ENCODE measurements at regions not wholly inside any gene's neighbourhood (a gene's known extent, or its start where the extent isn't known, plus 50 kb on each side); places are given as distances from the start of the nearest gene placed in this dataset.

DNA sequence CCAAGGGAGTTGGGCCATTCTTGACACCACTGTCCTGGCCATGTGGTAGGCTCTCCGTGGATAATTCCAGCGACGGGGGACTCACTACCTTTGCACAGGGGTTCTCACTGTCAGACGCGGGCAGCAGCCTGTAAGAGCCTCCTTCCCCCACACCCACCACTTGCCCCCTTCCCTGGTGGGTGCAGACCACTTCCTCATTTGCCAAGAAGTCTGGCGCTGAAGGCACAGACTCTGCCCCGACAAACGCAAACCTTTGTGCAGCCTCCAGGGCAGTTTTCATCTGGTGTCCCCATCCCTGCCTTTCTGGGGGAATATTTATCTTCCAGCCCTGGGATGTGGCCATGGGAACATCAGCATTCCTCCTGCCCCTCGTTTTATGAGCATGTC is 422.5 kb downstream of the SHANK2 start:
- TF ChIP-seq, protein P1, sequence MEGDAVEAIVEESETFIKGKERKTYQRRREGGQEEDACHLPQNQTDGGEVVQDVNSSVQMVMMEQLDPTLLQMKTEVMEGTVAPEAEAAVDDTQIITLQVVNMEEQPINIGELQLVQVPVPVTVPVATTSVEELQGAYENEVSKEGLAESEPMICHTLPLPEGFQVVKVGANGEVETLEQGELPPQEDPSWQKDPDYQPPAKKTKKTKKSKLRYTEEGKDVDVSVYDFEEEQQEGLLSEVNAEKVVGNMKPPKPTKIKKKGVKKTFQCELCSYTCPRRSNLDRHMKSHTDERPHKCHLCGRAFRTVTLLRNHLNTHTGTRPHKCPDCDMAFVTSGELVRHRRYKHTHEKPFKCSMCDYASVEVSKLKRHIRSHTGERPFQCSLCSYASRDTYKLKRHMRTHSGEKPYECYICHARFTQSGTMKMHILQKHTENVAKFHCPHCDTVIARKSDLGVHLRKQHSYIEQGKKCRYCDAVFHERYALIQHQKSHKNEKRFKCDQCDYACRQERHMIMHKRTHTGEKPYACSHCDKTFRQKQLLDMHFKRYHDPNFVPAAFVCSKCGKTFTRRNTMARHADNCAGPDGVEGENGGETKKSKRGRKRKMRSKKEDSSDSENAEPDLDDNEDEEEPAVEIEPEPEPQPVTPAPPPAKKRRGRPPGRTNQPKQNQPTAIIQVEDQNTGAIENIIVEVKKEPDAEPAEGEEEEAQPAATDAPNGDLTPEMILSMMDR (IDR thresholded peaks at IDR 0.05): no peak
- no peak for TF ChIP-seq POLR2A (IDR thresholded peaks at IDR 0.05)
